Omental fat pad (tissue), 3 donors: ENCODE measurements at regions not wholly inside any gene's neighbourhood (a gene's known extent, or its start where the extent isn't known, plus 50 kb on each side); places are given as distances from the start of the nearest gene placed in this dataset.

ENCODE experiments used
- ATAC-seq: fragments of 150-250 bp; one replicate; pipeline ENCODE4 v1.9.1; 2016; ENCODE audit warnings: mild to moderate bottlenecking, moderate library complexity; ENCODE audit not compliant: low FRiP score
- DNase-seq: peaks from one replicate; pipeline ENCODE4 v3.0.0-alpha.2; 2019; ENCODE audit warnings: low spot score
- TF ChIP-seq, protein P1 (sequence below), 3 donors: fragments of 450-650 bp; IDR thresholded peaks; one replicate each; pipeline ENCODE4 v1.5.1; 2016 to 2017; ENCODE audit warnings: antibody characterized with exemption in 3 of 3, mild to moderate bottlenecking in 3 of 3, moderate library complexity in 2 of 3

DNA sequence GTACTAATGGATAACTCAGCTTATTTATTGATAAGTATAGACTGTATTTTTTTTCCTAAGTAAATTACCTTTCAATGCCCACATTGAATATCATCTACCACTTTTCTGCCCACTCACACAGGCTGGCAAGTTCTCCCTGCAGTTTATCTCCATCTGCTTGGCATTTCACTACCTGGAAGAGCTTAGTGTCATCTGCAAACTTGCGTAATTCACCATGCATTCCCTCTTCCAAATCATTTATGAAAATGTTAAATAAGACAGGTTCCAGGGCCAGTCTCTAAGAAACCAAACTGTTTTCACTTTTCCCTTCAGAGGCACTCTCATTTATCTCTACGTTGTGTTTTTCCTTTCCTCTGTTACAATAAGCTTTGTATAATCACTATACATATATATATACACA lies 1076.6 kb downstream of the IGSF11 start:
- TF ChIP-seq, protein P1, sequence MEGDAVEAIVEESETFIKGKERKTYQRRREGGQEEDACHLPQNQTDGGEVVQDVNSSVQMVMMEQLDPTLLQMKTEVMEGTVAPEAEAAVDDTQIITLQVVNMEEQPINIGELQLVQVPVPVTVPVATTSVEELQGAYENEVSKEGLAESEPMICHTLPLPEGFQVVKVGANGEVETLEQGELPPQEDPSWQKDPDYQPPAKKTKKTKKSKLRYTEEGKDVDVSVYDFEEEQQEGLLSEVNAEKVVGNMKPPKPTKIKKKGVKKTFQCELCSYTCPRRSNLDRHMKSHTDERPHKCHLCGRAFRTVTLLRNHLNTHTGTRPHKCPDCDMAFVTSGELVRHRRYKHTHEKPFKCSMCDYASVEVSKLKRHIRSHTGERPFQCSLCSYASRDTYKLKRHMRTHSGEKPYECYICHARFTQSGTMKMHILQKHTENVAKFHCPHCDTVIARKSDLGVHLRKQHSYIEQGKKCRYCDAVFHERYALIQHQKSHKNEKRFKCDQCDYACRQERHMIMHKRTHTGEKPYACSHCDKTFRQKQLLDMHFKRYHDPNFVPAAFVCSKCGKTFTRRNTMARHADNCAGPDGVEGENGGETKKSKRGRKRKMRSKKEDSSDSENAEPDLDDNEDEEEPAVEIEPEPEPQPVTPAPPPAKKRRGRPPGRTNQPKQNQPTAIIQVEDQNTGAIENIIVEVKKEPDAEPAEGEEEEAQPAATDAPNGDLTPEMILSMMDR (IDR thresholded peaks at IDR 0.05) = no peak
- peak; percentile 65 for ATAC-seq

DNA sequence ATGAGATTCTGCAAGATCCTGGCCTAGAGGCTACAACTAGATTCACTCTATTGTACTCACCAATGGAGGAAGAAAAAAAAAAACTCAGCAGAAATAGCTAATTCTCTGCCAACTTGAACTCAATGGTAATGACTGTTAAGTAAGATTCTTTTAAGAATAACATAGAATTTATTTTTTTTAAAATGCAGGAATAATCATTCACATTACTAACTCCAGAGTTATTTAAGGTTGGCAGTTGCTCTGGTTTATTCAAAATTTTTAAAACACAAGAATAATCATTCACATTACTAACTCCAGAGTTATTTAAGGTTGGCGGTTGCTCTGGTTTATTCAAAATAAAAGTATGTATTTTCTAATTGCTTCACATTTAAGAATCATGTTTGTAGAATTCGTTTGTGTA lies 1071.9 kb downstream of the IGSF11 start:
- TF ChIP-seq, protein P1 (IDR thresholded peaks at IDR 0.05) = no peak
- DNase-seq = no peak
- peak; percentile 89 for ATAC-seq

More for the DNA sequence above, 1076.6 kb downstream of the IGSF11 start:
- no peak for DNase-seq

DNA sequence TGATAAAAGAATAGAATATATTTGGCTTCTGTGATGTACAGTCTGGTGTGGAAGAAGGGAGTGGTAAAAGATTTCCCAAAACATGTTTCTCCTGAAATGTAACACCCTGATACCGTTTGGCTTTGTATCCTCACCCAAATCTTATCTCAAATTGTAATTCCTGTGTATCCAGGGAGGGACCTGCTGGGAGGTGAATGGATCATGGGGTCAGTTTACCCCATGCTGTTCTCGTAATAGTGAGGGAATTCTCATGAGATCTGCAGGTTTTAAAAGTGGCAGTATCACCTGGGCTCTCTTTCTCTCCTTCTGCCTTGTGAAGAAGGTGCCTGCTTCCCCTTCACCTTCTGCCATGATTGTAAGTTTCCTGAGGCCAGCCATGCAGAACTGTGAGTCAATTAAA lies 1070.8 kb downstream of the IGSF11 start:
- ATAC-seq (no peak), DNase-seq (no peak)
- TF ChIP-seq, protein P1 (IDR thresholded peaks at IDR 0.05) = no peak

DNA sequence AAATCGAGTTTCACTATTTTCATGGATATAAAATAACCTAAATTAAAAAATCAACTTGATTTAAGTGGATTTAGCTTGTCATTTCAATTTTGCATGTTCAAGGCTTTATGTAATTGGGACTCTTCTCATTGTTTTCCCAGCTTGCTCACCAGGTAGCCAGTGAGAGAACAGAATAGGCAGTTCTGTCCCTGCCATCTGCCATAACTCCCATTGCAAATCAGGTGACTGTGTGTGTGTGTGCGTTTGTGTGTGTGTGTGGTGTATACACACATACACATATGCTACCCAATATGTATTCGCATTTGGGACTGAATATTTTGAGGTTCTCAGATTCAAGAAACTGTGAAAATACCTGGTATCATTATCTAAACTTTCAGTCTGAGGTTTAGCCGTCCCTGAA lies 1069.8 kb downstream of the IGSF11 start:
- TF ChIP-seq, protein P1 (IDR thresholded peaks at IDR 0.05) = no peak
- DNase-seq (no peak), ATAC-seq (no peak)

DNA sequence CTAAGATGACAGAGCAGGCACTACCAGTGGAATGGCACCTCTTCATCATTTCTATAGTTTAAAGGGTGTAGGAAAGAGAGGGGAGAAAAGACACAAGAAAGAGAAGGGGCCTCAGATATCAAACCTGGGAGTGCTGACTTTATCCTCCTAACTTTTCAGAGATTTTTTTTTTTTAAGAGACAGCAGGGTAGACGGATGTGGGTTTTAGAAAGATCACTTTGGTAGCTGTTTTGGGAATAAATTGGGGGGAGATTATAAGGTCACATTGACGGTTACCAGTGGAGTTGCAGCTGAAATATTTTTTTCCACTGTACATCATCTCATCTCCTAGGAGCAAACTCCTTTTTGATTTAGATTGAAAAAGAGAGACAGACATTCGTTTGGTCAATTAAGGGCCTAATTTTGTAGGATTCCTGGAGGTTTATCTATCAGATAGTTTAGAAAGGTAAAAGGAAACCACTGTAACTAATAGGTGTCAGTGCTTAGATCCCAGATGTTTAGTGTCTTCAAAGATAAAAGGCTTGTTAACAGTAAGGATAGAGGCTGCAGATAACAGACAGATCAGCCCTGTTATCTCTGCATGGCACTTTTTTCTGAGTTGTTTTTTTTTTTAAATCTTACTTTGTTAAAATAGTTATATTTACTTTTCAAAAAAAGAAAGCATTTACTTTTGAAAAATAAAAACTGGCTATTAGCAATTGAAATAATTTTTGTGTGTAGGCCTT lies 1057.0 kb downstream of the IGSF11 start:
- DNase-seq = no peak
- no peak for ATAC-seq
- TF ChIP-seq, protein P1 (IDR thresholded peaks at IDR 0.05) = no peak

GRCh38 chr3:117979466-117979865 lies 1055.2 kb downstream of the IGSF11 start:
- TF ChIP-seq, protein P1 (IDR thresholded peaks at IDR 0.05) = no peak
- ATAC-seq = no peak

GRCh38 chr3:117987256-117987655 lies 1047.4 kb downstream of the IGSF11 start:
- ATAC-seq = no peak
- DNase-seq = no peak
- TF ChIP-seq, protein P1 (IDR thresholded peaks at IDR 0.05) = no peak

More at GRCh38 chr3:117979466-117979865, 1055.2 kb downstream of the IGSF11 start:
- no peak for DNase-seq
